Muscle of arm (tissue), 1 donor: ENCODE measurements at regions not wholly inside any gene's neighbourhood (a gene's known extent, or its start where the extent isn't known, plus 50 kb on each side); places are given as distances from the start of the nearest gene placed in this dataset.
"Not testable (repeated sequence)": the region's sequence is repeated elsewhere in the genome, so short reads cannot be mapped to it uniquely, and the experiment has no call there.

Experiments
- DNase-seq: peaks from one replicate; pipeline ENCODE4 v3.0.0-alpha.2; 2013

DNA sequence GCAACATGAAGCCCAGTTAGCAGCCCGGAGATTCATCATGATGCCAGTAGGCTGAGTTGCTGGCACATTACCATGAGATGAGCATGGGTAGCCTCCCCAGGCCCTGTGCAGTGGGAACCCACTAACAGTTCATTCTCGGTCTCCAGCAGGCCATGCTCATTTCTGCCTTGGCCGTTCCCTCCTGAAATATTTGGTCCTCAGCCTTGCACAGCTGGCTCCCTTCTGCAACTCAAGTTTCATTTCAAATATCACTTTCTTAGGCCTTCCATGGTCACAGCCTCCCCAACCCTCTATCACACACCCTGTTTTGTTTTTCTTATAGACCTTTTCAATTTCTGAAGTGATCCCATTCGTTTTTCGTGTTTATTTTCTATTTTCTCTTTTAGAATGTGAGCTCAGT is 125.4 kb upstream of the VLDLR start:
- DNase-seq: no peak

DNA sequence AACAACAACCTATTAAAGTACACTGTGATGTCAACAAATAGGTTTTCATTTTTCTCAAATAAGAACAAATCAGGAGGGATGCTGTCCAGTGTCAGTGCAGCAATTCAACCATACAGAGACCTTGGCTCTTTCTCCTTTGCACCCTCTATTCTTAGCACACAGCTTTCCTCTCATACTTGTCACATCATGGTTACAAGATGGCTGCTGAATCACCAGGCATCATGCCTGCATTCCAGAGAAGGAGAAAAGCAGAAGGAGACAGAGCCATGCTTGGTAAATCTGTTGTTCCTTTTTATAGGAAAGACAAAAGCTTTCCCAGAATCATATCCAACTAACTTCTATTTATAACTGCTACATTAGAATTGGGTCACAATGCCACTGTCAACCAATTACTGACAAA is 124.7 kb upstream of the VLDLR start:
- DNase-seq: no peak

- no peak for DNase-seq
These were observed 123.8 kb upstream of the VLDLR start for GRCh38 chr9:2497666-2498400.

GRCh38 chr9:2502210-2502609 is 119.4 kb upstream of the VLDLR start:
- no peak for DNase-seq

- DNase-seq: no peak
These were observed 118.8 kb upstream of the VLDLR start for GRCh38 chr9:2502760-2503159.

DNA sequence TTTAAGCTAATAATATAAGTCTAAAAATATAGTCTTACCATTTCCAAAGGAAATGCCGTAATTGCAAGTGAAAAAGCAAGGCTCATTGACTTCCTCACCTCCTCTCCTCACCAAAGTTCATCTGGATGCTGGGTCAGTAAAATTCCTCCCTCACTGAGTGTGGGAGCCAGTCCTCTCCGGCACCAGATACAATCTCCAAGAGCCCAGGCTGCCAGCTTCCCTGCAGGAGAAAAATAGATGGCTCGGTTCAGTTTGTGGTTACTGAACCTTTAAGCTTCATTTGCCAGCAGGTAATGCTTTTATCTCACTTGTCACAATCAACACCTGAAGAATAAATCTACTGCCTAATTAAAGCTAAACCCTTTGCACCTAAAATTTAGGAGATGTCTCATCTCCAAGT is 115.3 kb upstream of the VLDLR start:
- DNase-seq: no peak

GRCh38 chr9:2523591-2523990 is 98.0 kb upstream of the VLDLR start:
- DNase-seq: no peak

- DNase-seq: no peak
These were observed 97.0 kb upstream of the VLDLR start for GRCh38 chr9:2524601-2525000.

DNA sequence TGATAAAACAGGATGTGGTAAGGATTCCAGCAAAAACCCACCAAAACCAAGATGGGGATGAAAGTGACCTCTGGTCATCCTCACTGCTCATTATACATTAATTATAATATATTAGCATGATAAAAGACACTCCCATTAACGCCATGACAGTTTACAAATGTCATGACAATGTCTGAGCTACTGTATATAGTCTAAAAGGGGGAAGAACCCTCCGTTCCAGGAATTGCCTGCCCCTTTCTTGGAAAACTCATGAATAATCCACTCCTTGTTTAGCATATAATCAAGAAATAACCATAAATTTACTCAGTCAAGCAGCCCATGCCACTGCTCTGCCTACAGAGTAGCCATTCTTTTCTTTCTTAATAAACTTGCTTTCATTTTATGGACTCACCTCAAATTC is 96.4 kb upstream of the VLDLR start:
- no peak for DNase-seq

GRCh38 chr9:2526071-2526828 is 95.3 kb upstream of the VLDLR start:
- DNase-seq: no peak

GRCh38 chr9:2531481-2531880 is 90.1 kb upstream of the VLDLR start:
- DNase-seq: no peak

DNA sequence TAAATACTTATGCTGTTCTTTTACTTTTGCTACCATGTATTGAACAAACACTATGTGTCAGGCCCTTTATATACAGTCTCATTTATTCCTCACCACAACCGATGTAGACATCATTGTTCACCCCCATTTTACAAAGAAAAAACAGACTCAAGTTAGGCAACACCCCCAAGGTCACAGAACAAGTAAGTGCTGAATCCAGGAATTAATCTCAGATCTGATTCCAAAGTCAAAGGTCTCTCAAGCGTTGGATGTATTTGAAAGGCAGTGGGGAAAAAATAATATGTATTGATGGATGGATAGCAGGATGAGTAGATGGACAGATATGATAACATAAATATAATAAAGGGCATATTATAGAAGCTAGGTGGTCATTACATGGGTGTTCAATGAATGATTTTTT is 85.1 kb upstream of the VLDLR start:
- DNase-seq: no peak

- no peak for DNase-seq
These were observed 75.6 kb upstream of the VLDLR start for GRCh38 chr9:2545881-2546490.

GRCh38 chr9:2555899-2556600 is 65.5 kb upstream of the VLDLR start:
- not testable (repeated sequence) for DNase-seq

- no peak for DNase-seq
These were observed 63.9 kb upstream of the VLDLR start for GRCh38 chr9:2557693-2558092.

- peak; percentile 76 for DNase-seq
These were observed 62.1 kb upstream of the VLDLR start for GRCh38 chr9:2559192-2560152.

- DNase-seq: no peak
These were observed 61.4 kb upstream of the VLDLR start for GRCh38 chr9:2560180-2560579.

DNA sequence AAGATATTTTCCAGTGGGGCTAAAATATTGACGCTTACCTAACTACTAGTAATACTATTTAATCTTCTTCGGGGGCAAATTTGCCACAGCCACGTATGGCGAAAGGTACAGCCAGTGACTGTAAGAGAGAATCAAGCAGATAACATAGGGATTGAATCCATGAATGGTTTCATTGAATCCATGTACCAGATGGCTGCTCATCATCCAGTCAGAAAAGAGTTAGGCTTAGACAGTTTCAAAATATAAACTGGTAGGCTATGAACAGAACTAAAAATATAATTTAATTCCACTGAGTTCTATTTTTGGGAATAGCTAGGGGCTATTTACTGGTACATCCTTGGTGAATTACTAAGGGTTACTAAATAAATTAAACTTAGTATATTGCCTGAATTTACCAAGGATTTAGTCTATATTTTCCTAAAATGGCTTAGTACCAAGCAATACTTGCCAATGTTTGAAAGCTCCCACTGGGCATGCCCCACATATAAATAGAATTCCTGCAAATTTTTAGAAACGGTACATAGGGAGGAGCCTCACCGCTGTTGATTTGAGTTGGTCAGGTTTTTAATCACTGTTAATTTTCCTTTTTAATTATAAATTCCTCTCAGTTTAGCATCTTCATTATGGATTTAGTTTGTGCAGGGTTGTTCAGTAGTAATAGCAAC is 55.8 kb upstream of the VLDLR start:
- no peak for DNase-seq

GRCh38 chr9:2567922-2568321 is 53.7 kb upstream of the VLDLR start:
- DNase-seq: no peak

DNA sequence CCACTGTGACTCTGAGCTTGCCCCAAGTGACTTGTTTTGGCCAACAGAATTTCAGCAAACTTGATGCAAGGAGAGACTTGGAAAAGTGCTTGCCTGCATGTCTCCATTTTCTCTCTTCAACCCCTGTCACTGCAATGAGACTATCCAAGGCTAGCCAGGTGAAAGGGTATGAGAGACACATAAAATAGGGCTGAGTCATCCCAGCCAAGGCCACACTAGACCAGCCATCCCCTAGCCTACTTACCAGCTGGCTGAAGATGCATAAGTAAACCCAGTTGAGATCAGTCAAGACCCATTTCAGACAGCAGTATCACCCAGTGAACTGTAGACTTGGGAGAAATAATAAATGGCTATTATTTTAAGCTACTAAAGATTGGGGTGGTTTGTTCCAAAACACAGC is 52.9 kb upstream of the VLDLR start:
- DNase-seq: no peak
